Heart left ventricle (tissue), 16 donors: ENCODE measurements at regions not wholly inside any gene's neighbourhood (a gene's known extent, or its start where the extent isn't known, plus 50 kb on each side); places are given as distances from the start of the nearest gene placed in this dataset.

Source experiments
- ATAC-seq, 4 donors: fragments of 200-7000 bp; cut with Tn5 transposase; one replicate each; pipeline ENCODE4 v1.9.1; 2020 to 2022; ENCODE audit warnings: moderate library complexity in 4 of 4, mild to moderate bottlenecking in 3 of 4, moderate number of reproducible peaks in 1 of 4
- DNase-seq, 5 donors: peaks; one replicate each; pipeline ENCODE4 v3.0.0-alpha.2; 2020
- H3K27ac ChIP-seq, 12 donors: fragments of 200-600 bp; sonication (generic) in 4 of 12; one replicate each; pipeline versions ENCODE4 v1.5.0 to v1.8.0; 2016 to 2022; ENCODE audit warnings: mild to moderate bottlenecking in 2 of 12
- H3K27me3 ChIP-seq, 9 donors: fragments of 200-600 bp; sonication (generic) in 2 of 9; one replicate each; pipeline versions ENCODE4 v1.5.1 to v1.8.0; 2016 to 2022; ENCODE audit warnings: mild to moderate bottlenecking in 3 of 9
- H3K36me3 ChIP-seq, 9 donors: fragments of 200-600 bp; sonication (generic) in 2 of 9; one replicate each; pipeline versions ENCODE4 v1.5.0 to v1.8.0; 2018 to 2022; ENCODE audit warnings: mild to moderate bottlenecking in 2 of 9
- H3K4me1 ChIP-seq, 12 donors: fragments of 200-600 bp; sonication (generic) in 4 of 12; one replicate each; pipeline versions ENCODE4 v1.5.0 to v1.8.0; 2016 to 2022; ENCODE audit warnings: mild to moderate bottlenecking in 3 of 12
- H3K4me3 ChIP-seq, 12 donors: fragments of 200-600 bp; sonication (generic) in 4 of 12; one replicate each; pipeline versions ENCODE4 v1.5.0 to v1.8.0; 2017 to 2022; ENCODE audit warnings: mild to moderate bottlenecking in 9 of 12, moderate library complexity in 4 of 12
- H3K9me3 ChIP-seq, 12 donors: fragments of 200-600 bp; sonication (generic) in 4 of 12; one replicate each; pipeline versions ENCODE4 v1.5.0 to v1.8.0; 2016 to 2022; ENCODE audit warnings: mild to moderate bottlenecking in 1 of 12
- POLR2A ChIP-seq, 2 donors: fragments of 450-650 bp; IDR thresholded peaks; one replicate each; pipeline ENCODE4 v1.6.1; 2017; ENCODE audit warnings: antibody characterized with exemption in 2 of 2, mild to moderate bottlenecking in 2 of 2, moderate library complexity in 2 of 2
- WGBS, 4 donors: extraction: QIAGEN DNeasy Blood & Tissue Kit in 2 of 4; methylation state at CpG; one replicate each; pipeline versions ENCODE4 v1.1.5 to v1.1.7; 2013 to 2018; 5-methylcytosine and 5-hydroxymethylcytosine counted together
- intact Hi-C, 10 donors: fragments of 100-400 bp; cut with DNase I; formaldehyde crosslinking; loops; one replicate each; pipeline versions ENCODE4 v1.11.1 to v1.14.2; 2022
- TF ChIP-seq, protein P1 (sequence below), 12 donors: fragments of 200-600 bp; sonication (generic) in 4 of 12; IDR thresholded peaks; one replicate each; pipeline versions ENCODE4 v1.5.0 to v1.8.0; 2018 to 2022; ENCODE audit warnings: antibody characterized with exemption in 12 of 12, mild to moderate bottlenecking in 5 of 12
- donor health status: ischemic (EF 13 %, LVEDD 7.1; RV severe dilation, severe dysfunction).
- donor health status: healthy with polysubstance abuse.
- donor health status: DM: no; HTN: yes; CAD: no.
- donor health status: DM: no; HTN: no; CAD: no.
- donor health status: ischemic (EF 25% LVEDD 6.9; RV normal size, moderate dysfunction).
- donor health status: ischemic (EF 25% LVEDD 5.7; RV mildly dilated, moderate dysfunction).
- donor health status: healthy.
- donor health status: DM: yes; HTN: yes; CAD: no.
- donor health status: ischemic (EF 35%, LVEDD 5.7; RV mildly dilated, moderate dysfunction).
- donor health status: nonischemic (EF 11% LVEDD 7.7; RV severe dilation, severe dysfunction).
- donor health status: DM: yes; HTN: yes; CAD: no.
- donor health status: PGD.
- donor health status: ischemic (EF 29% LVEDD 5.4; RV normal size, mild dysfunction).
- donor health status: nonischemic (EF 23%, LVEDD 6.1; RV moderate dilation, normal function).

DNA sequence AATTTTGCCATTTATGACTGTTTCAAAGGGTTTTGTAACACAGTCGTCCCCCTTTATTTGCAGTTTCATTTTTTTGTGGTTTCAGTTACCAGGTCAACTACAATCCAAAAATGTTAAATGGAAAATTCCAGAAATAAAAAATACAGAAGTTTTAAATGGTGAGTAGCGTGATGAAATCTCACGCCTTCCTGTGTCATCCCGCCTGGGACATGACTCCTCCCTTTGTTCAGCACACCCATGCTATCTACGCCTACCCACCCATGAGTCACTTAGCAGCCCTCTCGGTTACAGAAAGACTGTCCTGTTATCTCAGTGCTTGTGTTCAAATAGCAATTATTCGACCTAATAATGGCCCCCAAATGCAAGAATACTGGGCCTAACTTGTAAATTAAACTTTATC, 765.3 kb upstream of the ADAMTS16 start:
- TF ChIP-seq POLR2A (IDR thresholded peaks at IDR 0.05), result no peak
- TF ChIP-seq, protein P1, sequence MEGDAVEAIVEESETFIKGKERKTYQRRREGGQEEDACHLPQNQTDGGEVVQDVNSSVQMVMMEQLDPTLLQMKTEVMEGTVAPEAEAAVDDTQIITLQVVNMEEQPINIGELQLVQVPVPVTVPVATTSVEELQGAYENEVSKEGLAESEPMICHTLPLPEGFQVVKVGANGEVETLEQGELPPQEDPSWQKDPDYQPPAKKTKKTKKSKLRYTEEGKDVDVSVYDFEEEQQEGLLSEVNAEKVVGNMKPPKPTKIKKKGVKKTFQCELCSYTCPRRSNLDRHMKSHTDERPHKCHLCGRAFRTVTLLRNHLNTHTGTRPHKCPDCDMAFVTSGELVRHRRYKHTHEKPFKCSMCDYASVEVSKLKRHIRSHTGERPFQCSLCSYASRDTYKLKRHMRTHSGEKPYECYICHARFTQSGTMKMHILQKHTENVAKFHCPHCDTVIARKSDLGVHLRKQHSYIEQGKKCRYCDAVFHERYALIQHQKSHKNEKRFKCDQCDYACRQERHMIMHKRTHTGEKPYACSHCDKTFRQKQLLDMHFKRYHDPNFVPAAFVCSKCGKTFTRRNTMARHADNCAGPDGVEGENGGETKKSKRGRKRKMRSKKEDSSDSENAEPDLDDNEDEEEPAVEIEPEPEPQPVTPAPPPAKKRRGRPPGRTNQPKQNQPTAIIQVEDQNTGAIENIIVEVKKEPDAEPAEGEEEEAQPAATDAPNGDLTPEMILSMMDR (IDR thresholded peaks at IDR 0.05), result no peak
- H3K36me3 ChIP-seq, result no peaks in the 10 kb centered on the region
- ATAC-seq, result no peak
- H3K27ac ChIP-seq, result no peak overlapping the region
- WGBS, 4 donors, result 69 to 75% (median 73%) methylated on average over 7 of the region's 7 CpGs
- intact Hi-C loops, result no loop called here
- no peaks in the 10 kb centered on the region for H3K9me3 ChIP-seq
- DNase-seq, result no peak
- no peaks in the 10 kb centered on the region for H3K4me1 ChIP-seq
- no peak overlapping the region for H3K4me3 ChIP-seq
- no peaks in the 10 kb centered on the region for H3K27me3 ChIP-seq

DNA sequence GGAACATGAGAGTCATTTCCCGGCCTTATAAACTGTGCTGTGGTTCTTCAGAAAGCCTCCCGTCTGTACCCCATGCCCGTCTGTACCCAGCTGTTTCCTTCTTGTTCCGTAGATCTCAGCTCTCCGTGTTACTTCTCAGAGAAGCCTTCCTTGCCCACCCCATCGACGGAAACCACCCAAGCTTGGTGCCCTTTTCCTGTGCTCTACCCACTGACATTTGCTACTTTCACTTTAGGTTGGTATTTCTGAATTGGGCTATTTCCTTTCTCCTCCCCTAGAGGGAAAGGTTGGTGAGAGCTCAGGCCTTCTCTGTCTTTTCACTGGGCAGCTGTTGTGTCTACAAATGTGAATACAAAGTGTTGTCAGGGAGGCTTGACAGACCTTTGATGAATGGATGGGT, 764.5 kb upstream of the ADAMTS16 start:
- H3K4me1 ChIP-seq, result no peaks in the 10 kb centered on the region
- no peak overlapping the region for H3K27ac ChIP-seq
- TF ChIP-seq, protein P1 (IDR thresholded peaks at IDR 0.05), result no peak
- no peak for TF ChIP-seq POLR2A (IDR thresholded peaks at IDR 0.05)
- H3K36me3 ChIP-seq, result no peaks in the 10 kb centered on the region
- no peak overlapping the region for H3K4me3 ChIP-seq
- ATAC-seq, result no peak
- WGBS, 4 donors, result 86 to 90% (median 88%) methylated on average over 7 of the region's 7 CpGs
- intact Hi-C loops, result no loop called here
- H3K9me3 ChIP-seq, result no peaks in the 10 kb centered on the region
- DNase-seq, result no peak
- H3K27me3 ChIP-seq, result no peaks in the 10 kb centered on the region

DNA sequence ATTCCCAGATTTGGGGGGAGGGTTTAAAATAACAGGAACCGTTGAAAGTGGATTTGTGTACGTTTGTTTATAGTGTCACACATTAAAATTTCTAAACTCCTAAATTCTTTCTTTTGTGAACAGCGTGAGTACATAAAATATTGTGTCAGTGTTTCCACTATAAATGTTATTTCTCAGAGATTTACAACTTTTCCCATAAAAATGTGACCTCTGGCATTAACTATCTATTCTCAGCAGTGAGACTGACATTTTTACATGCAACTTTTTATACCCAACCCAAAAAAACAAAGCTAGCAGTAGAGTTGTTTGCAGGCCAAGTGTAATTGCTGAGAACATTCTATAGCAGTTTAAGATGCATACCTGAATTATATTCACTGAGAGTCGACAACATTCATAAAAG, 757.0 kb upstream of the ADAMTS16 start:
- Histone ChIP-seq H3K36me3 (no peaks in the 10 kb centered on the region), H3K4me1 (no peaks in the 10 kb centered on the region), H3K27ac (no peak overlapping the region), H3K9me3 (no peaks in the 10 kb centered on the region), H3K4me3 (no peak overlapping the region), H3K27me3 (no peaks in the 10 kb centered on the region)
- DNase-seq, result no peak
- intact Hi-C loops, result no loop called here
- whole genome bisulfite sequencing, 4 donors, result 75 to 80% (median 77%) methylated on average over 4 of the region's 4 CpGs
- no peak for TF ChIP-seq POLR2A (IDR thresholded peaks at IDR 0.05)
- TF ChIP-seq, protein P1 (IDR thresholded peaks at IDR 0.05), result no peak
- ATAC-seq, result no peak

DNA sequence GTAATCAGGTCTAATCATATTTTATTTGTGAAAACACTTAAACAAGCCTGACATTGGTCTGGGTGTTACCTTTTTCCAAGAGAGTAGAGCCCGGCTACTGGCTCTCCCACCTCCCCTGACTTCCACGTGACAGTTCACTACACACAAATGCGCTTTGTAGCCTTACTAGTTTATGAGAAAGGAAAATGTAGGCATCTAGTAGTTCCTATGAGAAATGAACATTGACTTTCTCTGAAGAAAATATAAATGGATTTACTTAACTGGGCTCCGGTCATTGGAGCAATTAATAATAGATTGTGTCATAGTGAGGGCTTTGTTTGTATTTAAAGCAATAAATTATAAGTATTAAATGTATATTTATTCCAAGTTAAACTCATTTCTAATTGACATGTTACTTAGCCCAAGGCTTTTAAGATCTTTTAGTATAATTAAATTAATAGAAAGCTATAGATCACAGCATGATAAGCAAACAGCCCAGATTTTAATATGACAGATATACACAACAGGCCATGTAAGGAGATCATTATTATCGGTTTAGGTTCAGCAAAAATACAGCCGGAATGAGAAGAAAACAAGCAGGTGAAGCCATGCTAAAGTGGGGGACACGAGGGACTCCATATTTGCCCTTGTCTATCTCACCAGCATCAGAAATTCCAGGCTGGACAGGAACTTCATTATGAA, 756.5 kb upstream of the ADAMTS16 start:
- TF ChIP-seq, protein P1 (IDR thresholded peaks at IDR 0.05), result no peak
- TF ChIP-seq POLR2A (IDR thresholded peaks at IDR 0.05), result no peak
- Histone ChIP-seq H3K4me1 (no peaks in the 10 kb centered on the region), H3K9me3 (peaks cover 0 to 3% (median 0%) of the 10 kb centered on the region in 12 donors), H3K36me3 (no peaks in the 10 kb centered on the region), H3K27me3 (no peaks in the 10 kb centered on the region), H3K4me3 (no peak overlapping the region), H3K27ac (no peak overlapping the region)
- intact Hi-C loops, result no loop called here
- no peak for ATAC-seq
- DNase-seq, result no peak
- WGBS, 4 donors, result 78 to 86% (median 80%) methylated on average over 7 of the region's 7 CpGs
